ENCODE measurements at regions not wholly inside any gene's neighbourhood (a gene's known extent, or its start where the extent isn't known, plus 50 kb on each side); places are given as distances from the start of the nearest gene placed in this dataset.

- TF ChIP-seq CTCF (conservative IDR thresholded peaks at IDR 0.05; ENCODE audit: low read depth, low read length) (no peak), POLR2A (IDR thresholded peaks at IDR 0.05; ENCODE audit: low read depth, low read length) (no peak), USF2 (IDR thresholded peaks at IDR 0.05; ENCODE audit: low read depth, low read length) (no peak)
Observed at GRCh38 chr3:87148020-87148419, 79.1 kb upstream of the CHMP2B start.
